ENCODE measurements at regions not wholly inside any gene's neighbourhood (a gene's known extent, or its start where the extent isn't known, plus 50 kb on each side); places are given as distances from the start of the nearest gene placed in this dataset.

- no peak for DNase-seq (ENCODE audit: low read depth, low spot score)
Measured at GRCh38 chr4:43959976-43960375, 488.6 kb downstream of the KCTD8 start.

GRCh38 chr4:43968011-43968410 is 480.6 kb downstream of the KCTD8 start:
- no peak for DNase-seq (ENCODE audit: low read depth, low spot score)

GRCh38 chr4:43983610-43984009 is 465.0 kb downstream of the KCTD8 start:
- DNase-seq (ENCODE audit: low read depth, low spot score), result no peak

GRCh38 chr4:43987331-43987944 is 461.2 kb downstream of the KCTD8 start:
- DNase-seq (ENCODE audit: low read depth, low spot score), result no peak

DNA sequence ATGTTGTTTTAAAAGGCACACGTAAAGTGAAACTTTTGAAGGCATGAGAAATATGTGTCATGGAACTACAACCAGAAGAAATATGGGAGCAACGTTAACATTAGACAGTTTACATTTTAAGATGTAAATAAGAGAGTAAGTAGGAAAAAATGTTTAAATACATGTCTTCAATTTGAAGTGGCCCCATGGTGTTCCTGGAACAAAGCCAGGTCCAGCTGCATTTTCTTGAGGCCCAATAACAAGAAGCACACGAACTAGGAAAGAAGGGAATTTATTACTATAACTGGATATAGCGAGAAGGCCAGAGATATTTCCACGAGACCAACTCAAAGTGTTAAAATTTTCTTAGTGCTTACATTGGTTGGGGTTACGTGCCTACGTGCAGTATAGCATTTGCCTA is 458.1 kb downstream of the KCTD8 start:
- DNase-seq (ENCODE audit: low read depth, low spot score), result no peak

GRCh38 chr4:43990963-43991362 is 457.6 kb downstream of the KCTD8 start:
- no peak for DNase-seq (ENCODE audit: low read depth, low spot score)

GRCh38 chr4:43992552-43992951 is 456.1 kb downstream of the KCTD8 start:
- DNase-seq (ENCODE audit: low read depth, low spot score), result no peak

DNA sequence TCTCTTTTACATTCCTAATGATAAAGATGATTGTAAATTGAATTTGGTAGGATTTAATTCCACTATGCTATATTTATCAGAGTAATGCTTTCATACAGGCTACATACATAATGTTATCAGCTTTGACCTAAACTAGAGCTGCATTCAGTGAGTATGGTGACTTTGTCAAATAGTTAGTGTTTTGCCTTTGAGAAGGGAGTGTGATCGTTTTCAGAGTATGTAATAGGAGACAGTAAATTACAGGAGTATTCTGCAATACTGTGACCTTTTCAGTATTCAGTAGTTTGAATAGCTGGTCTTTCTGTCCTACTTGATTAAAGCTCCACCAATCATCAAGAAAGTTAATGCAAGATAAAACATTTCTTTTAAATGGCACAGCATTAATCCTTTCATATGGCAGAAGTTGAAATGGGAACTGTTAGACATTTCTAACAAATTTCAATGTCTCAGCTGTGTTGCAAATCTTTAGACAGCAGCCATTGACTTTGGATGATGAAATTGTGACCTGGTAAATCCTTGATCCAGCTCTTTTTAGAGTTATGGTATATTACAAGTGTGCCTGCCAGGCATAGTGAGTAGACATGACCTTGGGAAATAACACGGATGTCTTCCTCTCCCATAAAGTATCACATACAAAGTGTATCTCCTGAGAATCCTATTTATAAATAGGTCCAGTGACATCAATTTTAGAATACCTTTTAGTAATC is 455.3 kb downstream of the KCTD8 start:
- DNase-seq (ENCODE audit: low read depth, low spot score), result no peak

GRCh38 chr4:43999669-44000068 is 448.9 kb downstream of the KCTD8 start:
- no peak for DNase-seq (ENCODE audit: low read depth, low spot score)

- no peak for DNase-seq (ENCODE audit: low read depth, low spot score)
Measured at GRCh38 chr4:44002368-44002767, 446.2 kb downstream of the KCTD8 start.

DNA sequence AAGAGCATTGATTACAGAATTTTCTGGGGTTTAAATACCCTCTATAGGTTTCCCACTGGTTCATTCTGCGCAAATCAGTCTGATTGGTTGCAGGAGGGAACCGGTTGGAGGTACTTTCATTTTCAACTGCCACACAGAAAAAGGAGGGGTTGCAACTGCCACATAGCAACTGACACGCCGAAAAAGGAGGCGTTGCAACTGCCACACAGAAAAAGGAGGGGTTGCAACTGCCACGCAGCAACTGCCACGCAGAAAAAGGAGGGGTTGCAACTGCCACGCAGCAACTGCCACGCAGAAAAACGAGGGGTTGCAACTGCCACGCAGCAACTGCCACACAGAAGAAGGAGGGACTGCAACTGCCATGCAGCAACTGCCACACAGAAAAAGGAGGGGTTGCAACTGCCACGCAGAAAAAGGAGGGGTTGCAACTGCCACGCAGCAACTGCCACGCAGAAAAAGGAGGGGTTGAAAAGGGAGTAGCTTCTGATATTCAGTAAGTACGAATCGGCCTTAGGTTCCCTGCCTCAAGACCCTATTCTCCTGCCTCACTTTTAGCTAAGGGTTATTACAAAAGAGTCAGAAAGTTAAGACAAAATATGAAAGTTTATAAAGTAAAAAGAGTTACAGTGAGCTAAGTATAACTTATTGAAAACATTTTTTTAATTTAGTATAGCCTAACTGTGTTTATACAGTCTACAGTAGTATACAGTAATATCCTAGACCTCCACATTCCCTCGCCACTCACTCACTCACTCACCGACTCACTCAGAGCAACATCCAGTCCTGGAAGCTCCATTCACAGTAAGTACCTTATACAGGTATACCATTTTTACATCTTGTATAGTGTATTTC is 431.8 kb downstream of the KCTD8 start:
- DNase-seq (ENCODE audit: low read depth, low spot score), result no peak

DNA sequence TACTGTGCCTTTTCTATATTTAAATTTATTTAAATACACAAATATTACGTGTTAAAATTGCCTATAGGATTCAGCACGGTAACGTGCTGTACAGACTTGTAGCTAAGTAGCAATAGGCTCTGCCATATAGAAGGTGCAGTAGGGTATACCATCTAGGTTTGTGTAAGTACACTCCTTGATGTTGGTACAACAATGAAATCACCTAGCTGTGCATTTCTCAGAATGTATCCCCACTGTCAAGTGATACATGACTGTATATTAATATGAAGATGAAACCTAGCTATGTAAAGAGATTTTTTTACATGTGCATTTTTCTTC is 431.2 kb downstream of the KCTD8 start:
- DNase-seq (ENCODE audit: low read depth, low spot score), result no peak

GRCh38 chr4:44019721-44020120 is 428.9 kb downstream of the KCTD8 start:
- no peak for DNase-seq (ENCODE audit: low read depth, low spot score)

GRCh38 chr4:44025376-44026020 is 423.1 kb downstream of the KCTD8 start:
- no peak for DNase-seq (ENCODE audit: low read depth, low spot score)

GRCh38 chr4:44038811-44039210 is 409.8 kb downstream of the KCTD8 start:
- no peak for DNase-seq (ENCODE audit: low read depth, low spot score)

- no peak for DNase-seq (ENCODE audit: low read depth, low spot score)
Measured at GRCh38 chr4:44046491-44046890, 402.1 kb downstream of the KCTD8 start.

- DNase-seq (ENCODE audit: low read depth, low spot score), result no peak
Measured at GRCh38 chr4:44056721-44057151, 391.9 kb downstream of the KCTD8 start.

- DNase-seq (ENCODE audit: low read depth, low spot score), result no peak
Measured at GRCh38 chr4:44070843-44071242, 377.8 kb downstream of the KCTD8 start.

GRCh38 chr4:44071959-44072955 is 376.4 kb downstream of the KCTD8 start:
- DNase-seq (ENCODE audit: low read depth, low spot score), result no peak

GRCh38 chr4:44086753-44087152 is 361.9 kb downstream of the KCTD8 start:
- DNase-seq (ENCODE audit: low read depth, low spot score), result no peak

GRCh38 chr4:44093390-44093789 is 355.2 kb downstream of the KCTD8 start:
- DNase-seq (ENCODE audit: low read depth, low spot score), result no peak
